ENCODE measurements at regions not wholly inside any gene's neighbourhood (a gene's known extent, or its start where the extent isn't known, plus 50 kb on each side); places are given as distances from the start of the nearest gene placed in this dataset.

GRCh38 chr6:30272032-30272431, 54.7 kb upstream of the TRIM39 start:
- no peaks in the 10 kb centered on the region for H3K36me3 ChIP-seq (ENCODE audit: low read depth)
- no peak for DNase-seq
- no peaks in the 10 kb centered on the region for H3K4me1 ChIP-seq (ENCODE audit: insufficient read depth)
- TF ChIP-seq EZH2 (IDR thresholded peaks at IDR 0.05; ENCODE audit: insufficient read depth, poor library complexity, severe bottlenecking) (no peak), EZH2phosphoT487 (IDR thresholded peaks at IDR 0.05; ENCODE audit: insufficient read depth, low read depth) (no peak)
- peaks cover 8% of the 10 kb centered on the region; the same call in 1 of the 2 replicates for H3F3A ChIP-seq (ENCODE audit: insufficient read depth)
- H3K9me2 ChIP-seq (ENCODE audit: insufficient read depth): no peaks in the 10 kb centered on the region
- H3K4me2 ChIP-seq (ENCODE audit: unreplicated experiment): no peak overlapping the region
- H3K9ac ChIP-seq: no peak overlapping the region
- H3K9me3 ChIP-seq (ENCODE audit: low read depth): no peaks in the 10 kb centered on the region
- no peak overlapping the region for H2AFZ ChIP-seq
- H3K27me3 ChIP-seq (replicated peaks; ENCODE audit: insufficient read depth): no peaks in the 10 kb centered on the region
- H3K27ac ChIP-seq: no peak overlapping the region
- in situ Hi-C loops (cut with MboI): no loop called here
- no peaks in the 10 kb centered on the region for H4K20me1 ChIP-seq (ENCODE audit: insufficient read depth)
- H3K4me3 ChIP-seq: no peak overlapping the region
- no peaks in the 10 kb centered on the region for H3K79me2 ChIP-seq (ENCODE audit: insufficient read depth)

- Histone ChIP-seq H3K9ac (no peak overlapping the region), H3K27ac (no peak overlapping the region), H3K9me3 (ENCODE audit: low read depth) (no peaks in the 10 kb centered on the region), H3K79me2 (ENCODE audit: insufficient read depth) (no peaks in the 10 kb centered on the region), H3K4me1 (ENCODE audit: insufficient read depth) (peaks cover 20% of the 10 kb centered on the region), H3K36me3 (ENCODE audit: low read depth) (no peaks in the 10 kb centered on the region; the same call in 1 of the 2 replicates), H2AFZ (no peak overlapping the region), H4K20me1 (ENCODE audit: insufficient read depth) (no peaks in the 10 kb centered on the region), H3K27me3 (replicated peaks; ENCODE audit: insufficient read depth) (no peaks in the 10 kb centered on the region), H3K4me3 (no peak overlapping the region), H3K9me2 (ENCODE audit: insufficient read depth) (no peaks in the 10 kb centered on the region), H3F3A (ENCODE audit: insufficient read depth) (peaks cover 6% of the 10 kb centered on the region; the same call in 1 of the 2 replicates), H3K4me2 (ENCODE audit: unreplicated experiment) (no peak overlapping the region)
- DNase-seq: no peak
- in situ Hi-C loops (cut with MboI): no loop called here
- 67 to 72% methylated on average over 2 of the region's 2 CpGs for WGBS, 2 experiments (ENCODE audit: low coverage in 1 of 2, low lambda C conversion rate in 2 of 2, missing lambda C conversion rate in 2 of 2)
- TF ChIP-seq EZH2 (IDR thresholded peaks at IDR 0.05; ENCODE audit: insufficient read depth, poor library complexity, severe bottlenecking): no peak
- TF ChIP-seq EZH2phosphoT487 (IDR thresholded peaks at IDR 0.05; ENCODE audit: insufficient read depth, low read depth): no peak
Observed at GRCh38 chr6:30267423-30267822, 54.2 kb upstream of the TRIM26 start.

- Histone ChIP-seq H3K27ac (no peak overlapping the region), H3K9me3 (ENCODE audit: low read depth) (no peaks in the 10 kb centered on the region), H3K9me2 (ENCODE audit: insufficient read depth) (no peaks in the 10 kb centered on the region), H4K20me1 (ENCODE audit: insufficient read depth) (no peaks in the 10 kb centered on the region), H2AFZ (no peak overlapping the region), H3K4me1 (ENCODE audit: insufficient read depth) (peaks cover 20% of the 10 kb centered on the region), H3K4me2 (ENCODE audit: unreplicated experiment) (no peak overlapping the region), H3F3A (ENCODE audit: insufficient read depth) (peaks cover 6% of the 10 kb centered on the region; the same call in 1 of the 2 replicates), H3K4me3 (no peak overlapping the region), H3K27me3 (replicated peaks; ENCODE audit: insufficient read depth) (no peaks in the 10 kb centered on the region), H3K36me3 (ENCODE audit: low read depth) (no peaks in the 10 kb centered on the region; the same call in 1 of the 2 replicates), H3K79me2 (ENCODE audit: insufficient read depth) (no peaks in the 10 kb centered on the region), H3K9ac (no peak overlapping the region)
- TF ChIP-seq EZH2 (IDR thresholded peaks at IDR 0.05; ENCODE audit: insufficient read depth, poor library complexity, severe bottlenecking): no peak
- no peak for TF ChIP-seq EZH2phosphoT487 (IDR thresholded peaks at IDR 0.05; ENCODE audit: insufficient read depth, low read depth)
- in situ Hi-C loops (cut with MboI): no loop called here
- DNase-seq: no peak
- WGBS, 2 experiments (ENCODE audit: low coverage in 1 of 2, low lambda C conversion rate in 2 of 2, missing lambda C conversion rate in 2 of 2): 97 to 100% methylated on average over 2 of the region's 2 CpGs
Observed at GRCh38 chr6:30265594-30265993, 52.4 kb upstream of the TRIM26 start.

GRCh38 chr6:30265181-30265580, 52.0 kb upstream of the TRIM26 start:
- no peaks in the 10 kb centered on the region for H3K9me3 ChIP-seq (ENCODE audit: low read depth)
- in situ Hi-C loops (cut with MboI): no loop called here
- peak; percentile 22 for DNase-seq
- 95 to 96% methylated on average over 4 of the region's 4 CpGs for WGBS, 2 experiments (ENCODE audit: low coverage in 1 of 2, low lambda C conversion rate in 2 of 2, missing lambda C conversion rate in 2 of 2)
- no peak overlapping the region for H2AFZ ChIP-seq
- peaks cover 20% of the 10 kb centered on the region for H3K4me1 ChIP-seq (ENCODE audit: insufficient read depth)
- no peak overlapping the region for H3K9ac ChIP-seq
- no peaks in the 10 kb centered on the region for H3K27me3 ChIP-seq (replicated peaks; ENCODE audit: insufficient read depth)
- no peak overlapping the region for H3K4me3 ChIP-seq
- H3K4me2 ChIP-seq (ENCODE audit: unreplicated experiment): no peak overlapping the region
- H3F3A ChIP-seq (ENCODE audit: insufficient read depth): peaks cover 6% of the 10 kb centered on the region; the same call in 1 of the 2 replicates
- no peaks in the 10 kb centered on the region for H3K79me2 ChIP-seq (ENCODE audit: insufficient read depth)
- no peaks in the 10 kb centered on the region; the same call in 1 of the 2 replicates for H3K36me3 ChIP-seq (ENCODE audit: low read depth)
- peak overlapping the region; percentile 11; the same call in 1 of the 2 replicates for H3K27ac ChIP-seq
- H4K20me1 ChIP-seq (ENCODE audit: insufficient read depth): no peaks in the 10 kb centered on the region
- no peaks in the 10 kb centered on the region for H3K9me2 ChIP-seq (ENCODE audit: insufficient read depth)
- TF ChIP-seq EZH2 (IDR thresholded peaks at IDR 0.05; ENCODE audit: insufficient read depth, poor library complexity, severe bottlenecking): no peak
- no peak for TF ChIP-seq EZH2phosphoT487 (IDR thresholded peaks at IDR 0.05; ENCODE audit: insufficient read depth, low read depth)

GRCh38 chr6:30264743-30265142, 51.5 kb upstream of the TRIM26 start:
- in situ Hi-C loops (cut with MboI): no loop called here
- no peak overlapping the region for H3K9ac ChIP-seq
- peak overlapping the region; percentile 37; the same call in 1 of the 2 replicates for H3K27ac ChIP-seq
- no peaks in the 10 kb centered on the region for H4K20me1 ChIP-seq (ENCODE audit: insufficient read depth)
- no peaks in the 10 kb centered on the region; the same call in 1 of the 2 replicates for H3K36me3 ChIP-seq (ENCODE audit: low read depth)
- H3K27me3 ChIP-seq (replicated peaks; ENCODE audit: insufficient read depth): no peaks in the 10 kb centered on the region
- no peak overlapping the region for H3K4me2 ChIP-seq (ENCODE audit: unreplicated experiment)
- 33 to 36% methylated on average over 6 of the region's 6 CpGs for WGBS, 2 experiments (ENCODE audit: low coverage in 1 of 2, low lambda C conversion rate in 2 of 2, missing lambda C conversion rate in 2 of 2)
- no peaks in the 10 kb centered on the region for H3K9me2 ChIP-seq (ENCODE audit: insufficient read depth)
- H3K4me1 ChIP-seq (ENCODE audit: insufficient read depth): peaks cover 20% of the 10 kb centered on the region
- H3F3A ChIP-seq (ENCODE audit: insufficient read depth): peaks cover 6% of the 10 kb centered on the region; the same call in 1 of the 2 replicates
- DNase-seq: peak; percentile 79
- H3K9me3 ChIP-seq (ENCODE audit: low read depth): no peaks in the 10 kb centered on the region
- no peak for TF ChIP-seq EZH2phosphoT487 (IDR thresholded peaks at IDR 0.05; ENCODE audit: insufficient read depth, low read depth)
- TF ChIP-seq EZH2 (IDR thresholded peaks at IDR 0.05; ENCODE audit: insufficient read depth, poor library complexity, severe bottlenecking): no peak
- H2AFZ ChIP-seq: no peak overlapping the region
- H3K4me3 ChIP-seq: no peak overlapping the region
- H3K79me2 ChIP-seq (ENCODE audit: insufficient read depth): no peaks in the 10 kb centered on the region
